Stimulated activated CD4-positive, alpha-beta T cell treated with anti-CD3 and anti-CD28 coated beads, Interleukin-15, amount 100 ng/mL, for 24 hours (primary cell): ENCODE measurements at regions not wholly inside any gene's neighbourhood (a gene's known extent, or its start where the extent isn't known, plus 50 kb on each side); places are given as distances from the start of the nearest gene placed in this dataset.
"Not testable (repeated sequence)": the region's sequence is repeated elsewhere in the genome, so short reads cannot be mapped to it uniquely, and the experiment has no call there.

ENCODE experiments used
- DNase-seq: peaks from one replicate; pipeline ENCODE4 v3.0.0-alpha.2; 2020

GRCh38 chr20:55517584-55517983 is 487.7 kb downstream of the CBLN4 start:
- DNase-seq = not testable (repeated sequence)

DNA sequence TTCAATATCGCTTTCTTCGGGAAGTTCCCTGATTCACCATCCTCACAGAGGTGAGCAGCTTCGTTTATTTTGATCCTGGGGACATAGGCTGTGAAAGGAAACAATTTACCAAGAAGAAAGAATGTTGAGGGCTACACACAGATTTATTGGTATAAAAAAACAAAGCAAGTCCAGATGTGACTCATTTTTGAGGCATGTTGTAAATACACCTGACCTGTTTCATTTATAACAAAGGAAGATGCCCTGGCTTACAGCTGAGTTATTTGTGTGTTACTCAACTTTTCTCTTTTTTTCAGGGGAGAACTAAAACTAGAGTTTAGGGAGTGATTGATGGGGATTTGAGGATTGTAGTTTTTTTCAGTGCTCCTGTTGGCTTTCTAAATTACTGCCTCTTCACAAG is 489.5 kb downstream of the CBLN4 start:
- DNase-seq = no peak

DNA sequence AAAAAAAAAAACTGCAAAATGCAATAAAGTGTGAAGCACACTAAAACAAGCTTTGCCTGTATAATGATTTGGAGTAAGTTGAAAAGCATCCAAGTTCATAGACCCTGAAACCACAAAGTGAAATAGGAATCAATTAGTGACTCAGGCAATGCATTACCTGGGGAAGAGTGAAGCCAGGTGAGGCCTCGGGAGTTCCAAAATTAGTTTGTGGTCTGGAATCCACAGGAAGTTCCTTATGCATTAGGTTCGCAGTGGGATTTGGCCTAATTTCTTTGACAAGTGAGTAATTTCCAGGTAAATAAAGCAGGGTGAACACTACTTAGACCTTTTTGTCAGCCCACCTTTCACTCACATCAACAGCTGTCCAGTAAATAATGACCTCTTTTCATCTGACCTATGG is 490.8 kb downstream of the CBLN4 start:
- DNase-seq = no peak

- no peak for DNase-seq
Observed at GRCh38 chr20:55513954-55514353, 491.4 kb downstream of the CBLN4 start.

DNA sequence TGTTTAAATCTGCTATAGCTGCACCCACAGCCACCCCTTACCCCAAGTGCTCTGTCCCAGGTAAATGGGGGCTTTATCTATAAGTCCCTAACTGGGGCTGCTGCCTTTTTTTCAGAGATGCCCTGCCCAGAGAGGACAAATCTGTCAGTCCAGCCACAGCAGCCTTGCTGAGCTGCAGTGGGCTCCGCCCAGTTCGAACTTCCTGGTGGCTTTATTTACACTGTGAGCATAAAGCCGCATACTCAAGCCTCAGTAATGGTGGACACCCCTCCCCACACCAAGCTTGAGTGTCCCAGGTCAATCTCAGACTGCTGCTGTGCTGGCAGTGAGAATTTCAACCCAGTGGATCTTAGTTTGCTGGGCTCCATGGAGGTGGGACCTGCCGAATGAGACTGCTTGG is 505.2 kb downstream of the CBLN4 start:
- DNase-seq = no peak

- no peak for DNase-seq
Observed at GRCh38 chr20:55488593-55488992, 516.7 kb downstream of the CBLN4 start.

GRCh38 chr20:55478724-55479450 is 526.4 kb downstream of the CBLN4 start:
- no peak for DNase-seq

GRCh38 chr20:55472704-55473103 is 532.6 kb downstream of the CBLN4 start:
- no peak for DNase-seq

DNA sequence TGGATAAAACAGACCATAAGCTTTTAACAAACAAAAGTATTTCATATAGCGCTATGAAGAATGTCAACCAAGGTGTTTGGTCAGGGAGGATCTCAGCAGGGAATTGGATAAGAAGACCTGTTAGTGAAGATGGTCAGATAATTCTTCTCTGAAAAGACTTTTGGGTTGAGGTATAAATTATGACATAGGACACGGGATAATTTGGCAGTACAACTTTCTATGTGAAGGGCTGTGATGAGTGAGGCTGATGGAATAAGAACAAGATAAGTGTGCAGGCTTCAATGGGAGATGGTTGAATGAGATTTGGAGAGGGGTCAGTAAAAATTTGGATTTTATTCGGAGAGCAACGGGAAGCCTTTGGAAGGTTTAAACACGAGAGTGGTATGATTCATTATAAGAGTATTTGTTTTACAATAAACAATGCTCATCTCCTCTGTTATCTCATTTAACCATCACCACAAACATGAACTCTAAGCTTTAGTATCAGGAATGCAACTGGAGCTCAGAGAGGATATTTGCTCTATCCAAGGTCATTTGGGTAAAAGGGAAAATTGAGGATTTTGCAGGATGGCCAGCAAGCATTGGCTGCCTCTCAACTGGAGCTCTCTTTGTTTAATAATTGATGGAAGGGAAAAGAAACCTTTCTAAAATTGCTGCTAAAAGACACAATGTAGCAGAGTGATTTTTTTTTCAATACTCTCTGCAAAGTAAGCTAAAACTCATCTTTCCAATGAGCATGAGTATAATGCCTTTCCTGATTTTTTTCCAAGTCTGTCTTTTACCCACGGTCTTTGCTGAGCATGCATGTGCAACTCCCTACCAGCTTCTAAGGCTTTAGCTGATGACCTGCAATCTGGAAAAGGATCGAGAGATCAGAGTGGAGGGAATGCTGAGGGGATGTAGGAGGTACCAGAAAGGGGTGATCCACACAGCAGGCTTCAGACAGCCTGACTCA is 534.0 kb downstream of the CBLN4 start:
- no peak for DNase-seq

DNA sequence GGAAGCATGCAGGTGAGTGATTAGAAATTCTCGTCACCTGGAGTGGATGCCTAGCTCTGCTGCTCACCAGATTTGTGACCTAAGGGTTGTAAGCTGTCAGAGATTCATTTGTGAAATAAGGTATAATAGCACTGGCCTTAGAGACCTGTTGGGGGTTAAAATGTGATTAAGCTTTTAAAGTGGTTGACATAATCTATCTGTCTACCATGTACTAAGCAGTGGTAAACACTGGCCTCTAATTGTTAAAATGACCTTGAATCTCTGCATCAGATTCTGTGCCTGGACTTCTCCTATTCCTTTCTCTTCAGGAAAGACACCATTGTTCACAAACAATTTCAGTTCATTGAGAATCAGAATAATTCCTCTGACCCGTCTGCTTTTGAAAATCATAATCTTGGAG is 536.2 kb downstream of the CBLN4 start:
- DNase-seq = no peak

- DNase-seq = no peak
Observed at GRCh38 chr20:55461519-55461918, 543.8 kb downstream of the CBLN4 start.

GRCh38 chr20:55456316-55456940 is 548.9 kb downstream of the CBLN4 start:
- no peak for DNase-seq

DNA sequence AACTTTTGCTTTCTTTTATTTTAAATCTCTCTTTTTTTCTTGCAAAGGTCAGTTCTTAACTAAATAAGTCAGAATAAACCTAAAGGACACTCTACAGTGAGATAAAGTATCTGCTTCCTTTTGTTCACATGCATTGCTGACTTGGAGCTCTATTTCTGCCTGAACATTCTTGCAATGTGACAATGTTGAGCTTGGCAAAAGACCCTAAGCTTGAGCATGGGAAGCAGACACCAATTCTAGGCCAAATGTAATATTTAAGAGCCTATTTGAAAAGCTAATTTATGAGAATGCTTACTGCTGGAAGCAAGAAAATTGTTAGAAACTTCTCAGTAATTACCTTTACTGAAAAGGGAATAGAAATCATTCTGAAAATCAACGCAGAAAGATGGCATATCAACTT is 556.2 kb downstream of the CBLN4 start:
- DNase-seq = no peak

GRCh38 chr20:55446301-55446700 is 559.0 kb downstream of the CBLN4 start:
- no peak for DNase-seq

DNA sequence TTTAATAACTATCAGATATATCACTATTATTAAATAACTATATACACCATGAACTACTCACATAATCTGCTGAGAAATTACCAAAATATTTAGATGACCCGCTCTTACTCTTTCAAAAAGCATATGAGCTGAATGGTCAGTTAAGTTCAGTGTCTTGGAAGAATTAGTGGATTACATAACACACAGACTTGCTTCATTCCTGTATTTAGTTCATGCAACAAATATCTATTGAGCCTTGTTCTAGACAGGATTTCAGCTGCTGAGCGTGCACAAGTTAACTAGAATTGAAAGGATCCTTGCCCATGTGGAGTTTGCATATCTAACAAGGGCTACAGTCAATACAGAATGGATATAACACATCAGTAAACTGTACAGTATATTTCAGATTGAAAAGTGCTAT is 566.2 kb downstream of the CBLN4 start:
- no peak for DNase-seq

DNA sequence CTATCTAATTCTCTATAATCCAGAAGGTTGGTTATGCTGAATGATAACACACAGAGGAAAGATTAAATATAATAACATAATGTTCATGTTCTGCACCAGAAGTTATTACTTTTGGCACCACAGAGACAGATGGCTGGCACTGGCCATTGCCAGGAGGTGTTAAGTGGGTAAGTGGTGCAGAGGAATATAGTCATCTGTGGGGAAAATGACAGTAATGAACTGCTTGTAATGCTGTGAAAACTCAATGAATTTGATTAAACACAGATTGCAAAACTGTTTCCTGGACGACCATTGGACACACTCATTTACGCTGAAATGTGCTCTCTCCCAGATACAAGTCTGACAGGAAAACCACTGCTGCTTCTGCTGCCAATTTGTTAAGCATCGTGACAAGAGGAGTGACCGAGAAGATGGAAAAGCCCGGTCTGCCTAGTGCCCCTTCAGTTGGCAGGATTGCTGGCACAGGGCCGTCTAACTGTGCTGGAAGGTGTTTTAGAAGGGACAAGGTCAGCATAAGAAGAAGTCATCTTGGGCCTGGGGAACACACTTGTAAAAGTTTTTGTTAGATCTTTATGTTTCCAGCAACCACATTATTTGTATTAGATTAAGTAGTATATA is 567.4 kb downstream of the CBLN4 start:
- DNase-seq = no peak

DNA sequence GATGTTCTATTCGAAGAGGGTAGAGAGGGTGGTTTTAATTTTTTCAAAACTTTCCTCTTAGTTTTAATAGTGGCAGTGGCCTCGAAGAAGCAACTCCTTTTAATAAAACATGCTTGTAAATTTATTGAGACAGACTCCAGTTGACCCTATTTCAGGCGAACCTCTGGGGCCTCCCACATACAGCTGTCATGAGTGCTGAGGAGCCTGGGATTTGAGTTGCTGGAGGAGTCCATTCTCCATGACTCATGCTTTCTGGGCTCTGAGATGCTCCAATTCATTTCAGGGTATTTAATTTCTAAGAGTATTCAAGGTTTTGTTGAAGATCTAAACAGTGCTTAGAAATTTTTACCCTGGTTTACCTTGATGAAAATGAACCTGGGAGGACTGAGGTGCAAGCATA is 580.4 kb downstream of the CBLN4 start:
- DNase-seq = no peak

- no peak for DNase-seq
Observed at GRCh38 chr20:55424476-55424875, 580.8 kb downstream of the CBLN4 start.

GRCh38 chr20:55417836-55418235 is 587.5 kb downstream of the CBLN4 start:
- DNase-seq = no peak

DNA sequence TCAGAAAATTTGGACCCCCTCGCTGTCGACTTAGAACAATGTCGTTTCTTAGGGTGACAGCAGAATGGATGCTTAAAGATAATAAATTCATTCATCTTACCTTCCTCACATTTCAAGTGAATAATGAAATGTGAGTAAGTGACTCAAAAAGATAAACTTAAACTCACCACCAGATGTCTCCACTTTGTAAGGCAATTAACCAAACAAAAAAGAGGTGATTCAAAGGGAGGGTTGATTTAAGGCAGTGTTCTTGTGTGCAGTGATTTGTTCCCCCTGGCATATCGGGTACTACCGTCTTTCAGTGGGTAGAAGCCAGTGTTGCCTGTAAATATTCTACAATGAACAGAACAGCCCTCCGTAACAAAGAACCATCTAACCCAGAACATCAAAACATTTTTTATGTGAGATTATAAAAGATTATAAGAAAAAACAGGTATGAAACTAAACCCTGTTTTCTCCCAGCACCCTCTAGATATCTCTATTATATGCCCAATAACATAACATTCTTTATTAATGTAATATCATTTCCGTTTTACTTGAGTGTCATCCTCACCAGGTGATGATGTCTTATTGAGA is 589.7 kb downstream of the CBLN4 start:
- DNase-seq = no peak

GRCh38 chr20:55412508-55412907 is 592.8 kb downstream of the CBLN4 start:
- not testable (repeated sequence) for DNase-seq

DNA sequence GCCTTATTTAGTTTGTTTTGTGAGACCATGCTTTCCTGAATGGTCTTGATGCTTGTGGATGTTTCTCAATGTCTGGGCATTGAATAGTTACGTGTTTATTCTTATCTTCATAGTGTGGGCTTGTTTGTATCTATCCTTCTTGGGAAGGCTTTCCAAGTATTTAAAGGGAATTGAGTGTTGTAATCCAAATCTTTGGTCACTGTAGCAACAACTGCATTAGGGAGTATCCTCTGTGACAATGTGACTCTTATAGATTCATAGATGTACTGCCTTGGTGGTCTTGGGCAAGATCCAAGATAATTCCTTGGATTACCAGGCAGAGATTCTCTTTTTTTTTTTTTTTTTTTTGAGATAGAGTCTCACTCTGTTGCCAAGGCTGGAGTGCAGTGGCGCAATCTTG is 598.4 kb downstream of the CBLN4 start:
- no peak for DNase-seq

DNA sequence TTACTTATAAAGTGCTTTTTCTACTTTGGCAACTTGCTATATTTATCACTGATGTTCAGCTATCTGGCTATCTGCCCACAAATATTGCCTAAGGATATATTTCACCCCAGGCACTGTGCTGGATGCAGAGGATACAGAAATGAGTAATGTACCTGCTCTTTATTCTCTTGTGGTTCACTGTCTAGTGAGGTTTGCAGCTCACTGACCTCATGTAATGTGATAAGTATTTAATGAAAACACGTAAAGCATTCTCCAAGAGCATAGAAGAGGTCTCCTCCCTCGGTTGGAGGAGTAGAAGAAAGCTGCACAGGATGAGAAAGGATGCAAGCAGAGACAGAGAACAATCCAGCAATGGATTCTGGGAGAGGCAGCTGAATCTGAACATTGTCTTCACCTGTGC is 610.7 kb downstream of the CBLN4 start:
- no peak for DNase-seq
